Suprapubic skin (tissue), 4 donors: ENCODE measurements at regions not wholly inside any gene's neighbourhood (a gene's known extent, or its start where the extent isn't known, plus 50 kb on each side); places are given as distances from the start of the nearest gene placed in this dataset.

Experiments used
- EP300 ChIP-seq: sonication (generic); formaldehyde crosslinking; IDR thresholded peaks from one replicate; pipeline ENCODE4 v1.6.1; 2017; ENCODE audit warnings: antibody characterized with exemption
- POLR2A ChIP-seq, 2 donors: fragments of 450-650 bp; IDR thresholded peaks; one replicate each; pipeline ENCODE4 v1.6.1; 2017; ENCODE audit warnings: antibody characterized with exemption in 2 of 2, mild to moderate bottlenecking in 2 of 2, moderate library complexity in 2 of 2
- POLR2AphosphoS5 ChIP-seq, 3 donors: sonication (generic); formaldehyde crosslinking; IDR thresholded peaks; one replicate each; pipeline ENCODE4 v1.6.1; 2017; ENCODE audit warnings: antibody characterized with exemption in 3 of 3
- TF ChIP-seq, protein P1 (sequence below), 2 donors: fragments of 200-600 bp in 1 of 2; fragments of 450-650 bp in 1 of 2; sonication (generic) in 1 of 2; IDR thresholded peaks; one replicate each; pipeline ENCODE4 v1.5.1; 2016 to 2019; ENCODE audit warnings: antibody characterized with exemption in 2 of 2, mild to moderate bottlenecking in 1 of 2, moderate library complexity in 1 of 2

DNA sequence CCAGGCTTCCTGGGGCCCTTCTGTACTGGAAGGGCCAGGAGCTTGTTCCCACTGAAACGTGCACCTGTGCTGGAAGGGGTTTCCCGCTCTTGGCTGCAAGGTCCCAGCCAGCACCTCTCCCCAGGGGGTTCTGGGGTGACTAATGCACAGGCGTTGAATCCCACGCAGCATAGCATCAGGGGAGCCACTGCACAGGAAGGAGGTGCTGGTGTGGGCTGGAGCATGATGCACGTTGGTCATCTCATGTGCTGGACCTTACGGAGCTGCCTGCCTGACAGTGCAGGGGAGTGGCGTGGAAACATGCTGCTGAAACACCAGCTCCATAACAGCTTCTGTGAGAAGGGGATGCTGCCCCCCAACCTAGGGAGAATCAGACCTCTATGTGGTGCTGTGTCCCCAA is 623.0 kb downstream of the AACS start:
- TF ChIP-seq, protein P1, sequence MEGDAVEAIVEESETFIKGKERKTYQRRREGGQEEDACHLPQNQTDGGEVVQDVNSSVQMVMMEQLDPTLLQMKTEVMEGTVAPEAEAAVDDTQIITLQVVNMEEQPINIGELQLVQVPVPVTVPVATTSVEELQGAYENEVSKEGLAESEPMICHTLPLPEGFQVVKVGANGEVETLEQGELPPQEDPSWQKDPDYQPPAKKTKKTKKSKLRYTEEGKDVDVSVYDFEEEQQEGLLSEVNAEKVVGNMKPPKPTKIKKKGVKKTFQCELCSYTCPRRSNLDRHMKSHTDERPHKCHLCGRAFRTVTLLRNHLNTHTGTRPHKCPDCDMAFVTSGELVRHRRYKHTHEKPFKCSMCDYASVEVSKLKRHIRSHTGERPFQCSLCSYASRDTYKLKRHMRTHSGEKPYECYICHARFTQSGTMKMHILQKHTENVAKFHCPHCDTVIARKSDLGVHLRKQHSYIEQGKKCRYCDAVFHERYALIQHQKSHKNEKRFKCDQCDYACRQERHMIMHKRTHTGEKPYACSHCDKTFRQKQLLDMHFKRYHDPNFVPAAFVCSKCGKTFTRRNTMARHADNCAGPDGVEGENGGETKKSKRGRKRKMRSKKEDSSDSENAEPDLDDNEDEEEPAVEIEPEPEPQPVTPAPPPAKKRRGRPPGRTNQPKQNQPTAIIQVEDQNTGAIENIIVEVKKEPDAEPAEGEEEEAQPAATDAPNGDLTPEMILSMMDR (IDR thresholded peaks at IDR 0.05), result no peak
- TF ChIP-seq POLR2A (IDR thresholded peaks at IDR 0.05) (no peak), POLR2AphosphoS5 (IDR thresholded peaks at IDR 0.05) (no peak), EP300 (no peak)
